Left lobe of liver (tissue), 2 donors: ENCODE measurements at regions not wholly inside any gene's neighbourhood (a gene's known extent, or its start where the extent isn't known, plus 50 kb on each side); places are given as distances from the start of the nearest gene placed in this dataset.

Experiments
- ATAC-seq: fragments of 200-7000 bp; cut with Tn5 transposase; one replicate; pipeline ENCODE4 v1.9.1; 2020; ENCODE audit warnings: mild to moderate bottlenecking, moderate library complexity
- DNase-seq: peaks from one replicate; pipeline ENCODE4 v3.0.0-alpha.2; 2020; ENCODE audit warnings: low spot score
- donor health status: DM: no; HTN: no; CAD: no; lungs with moderate emphysema.
- donor health status: DM: no; HTN: yes; CAD: no.

DNA sequence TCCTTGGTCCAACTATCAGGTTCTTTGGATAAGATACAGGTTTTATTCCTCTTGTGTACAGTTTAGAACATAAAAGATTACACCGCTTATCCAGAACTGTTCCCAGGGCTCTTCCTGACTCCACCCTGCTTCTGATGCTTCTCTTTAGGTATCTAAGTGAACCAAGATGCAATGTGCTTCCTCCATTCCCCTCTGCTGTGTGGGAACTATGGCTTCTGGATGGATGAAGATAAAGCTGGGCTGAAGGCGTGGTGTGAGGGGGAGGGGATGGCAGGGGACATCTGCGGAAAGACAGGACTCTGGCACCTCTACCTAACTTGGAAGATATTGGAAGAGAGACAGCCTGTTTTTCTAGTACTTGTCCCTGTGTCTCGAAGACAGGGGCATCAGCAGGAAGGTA lies 209.9 kb upstream of the TBX20 start:
- ATAC-seq (no peak), DNase-seq (no peak)

DNA sequence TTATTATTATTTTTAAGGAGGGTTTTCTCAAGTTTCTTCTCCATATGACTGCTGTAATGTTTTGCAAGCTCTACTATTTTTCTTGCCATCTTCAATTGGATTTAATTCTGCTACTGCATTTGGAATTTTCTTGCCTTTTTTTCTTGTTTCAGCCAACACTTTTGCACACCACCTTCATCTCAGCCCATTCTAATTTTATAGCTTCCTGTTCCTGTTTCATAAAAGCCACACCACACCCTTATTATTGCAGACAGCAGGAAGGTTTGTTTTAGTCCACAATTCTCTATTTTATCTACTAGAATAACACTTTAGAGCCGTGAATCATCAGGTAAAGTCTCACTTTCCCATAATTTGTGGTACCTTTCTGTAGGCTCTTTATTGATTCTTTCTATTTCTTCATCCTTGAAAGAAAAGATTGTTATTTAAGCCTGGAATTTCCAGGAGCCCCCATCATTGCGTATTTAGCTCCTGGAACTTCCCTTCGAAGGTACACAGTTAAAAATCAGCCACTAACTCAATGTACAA lies 209.3 kb upstream of the TBX20 start:
- DNase-seq (no peak), ATAC-seq (no peak)

DNA sequence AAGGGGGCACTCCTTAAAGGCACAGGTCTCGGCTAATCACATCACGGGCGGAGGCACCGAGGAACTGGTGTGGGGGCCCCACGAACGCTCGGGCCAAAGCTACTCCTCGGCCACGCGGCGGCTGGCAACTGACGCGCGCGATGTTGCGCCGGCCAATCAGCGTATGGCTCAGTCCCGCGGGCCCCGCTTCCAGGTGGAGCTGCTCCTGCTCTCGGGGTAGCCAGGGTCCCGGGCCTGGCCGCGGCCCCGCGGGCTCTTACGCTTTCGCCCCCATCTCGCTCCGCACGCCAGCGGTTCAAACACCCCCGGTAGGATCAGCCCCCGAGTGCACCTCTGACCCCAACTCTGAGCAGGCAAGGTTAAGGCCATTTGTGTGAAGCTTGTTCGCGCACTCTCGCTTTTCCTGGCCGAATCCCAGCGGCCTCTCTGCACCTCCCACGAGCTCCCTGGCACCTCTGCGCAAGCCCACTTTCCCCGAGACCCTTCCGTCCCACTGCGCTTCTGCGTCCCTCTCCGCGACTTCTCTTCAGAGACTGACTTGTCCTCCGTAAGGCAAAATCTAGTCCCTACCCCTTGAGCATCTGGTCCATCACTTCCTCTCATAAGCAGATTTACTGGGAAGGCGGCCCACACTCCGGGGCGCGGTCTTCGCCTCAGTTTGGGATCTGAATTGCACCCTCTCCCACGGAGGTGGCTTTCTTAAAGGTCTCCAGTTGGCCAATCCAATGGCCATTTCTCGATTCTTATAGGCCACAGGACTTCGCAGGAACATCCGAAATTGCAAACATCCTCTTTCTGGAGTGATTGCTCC lies 200.9 kb upstream of the TBX20 start:
- ATAC-seq (no peak), DNase-seq (no peak)

DNA sequence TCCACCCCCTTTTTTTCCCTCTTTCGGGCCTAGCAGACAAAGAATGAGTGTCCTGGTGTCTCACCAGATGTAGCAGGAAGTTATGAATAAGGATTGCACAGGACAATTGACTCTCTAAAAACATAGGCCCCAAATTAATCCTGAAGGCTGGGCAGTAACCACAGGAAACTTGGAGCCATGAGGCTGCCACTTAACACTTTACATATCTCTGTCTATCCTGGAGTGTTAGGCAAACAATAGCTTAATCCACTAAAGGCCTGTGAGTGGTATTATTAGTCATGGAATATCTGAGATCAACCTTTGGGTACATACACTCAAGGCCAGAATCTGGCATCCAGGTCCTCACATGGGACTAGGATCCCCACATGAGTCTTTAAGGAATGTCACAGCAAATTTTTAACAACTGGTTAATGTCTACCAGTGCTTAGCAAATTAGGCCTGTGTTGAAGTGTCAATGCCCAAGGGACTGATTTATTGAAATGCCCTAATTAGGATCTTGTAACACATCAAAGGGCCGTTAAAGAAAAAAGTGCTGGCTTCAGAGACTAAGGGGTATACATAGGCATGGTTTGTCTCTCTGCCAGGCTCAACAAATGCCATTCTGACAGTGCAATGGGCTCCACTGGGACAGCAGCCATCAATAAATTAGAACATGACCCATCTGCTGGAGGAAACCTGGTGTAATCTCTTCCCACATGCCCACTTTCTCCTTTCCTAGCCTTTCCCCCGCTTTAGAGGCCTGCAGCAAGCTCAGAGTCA lies 196.7 kb upstream of the TBX20 start:
- no peak for ATAC-seq
- DNase-seq: no peak

DNA sequence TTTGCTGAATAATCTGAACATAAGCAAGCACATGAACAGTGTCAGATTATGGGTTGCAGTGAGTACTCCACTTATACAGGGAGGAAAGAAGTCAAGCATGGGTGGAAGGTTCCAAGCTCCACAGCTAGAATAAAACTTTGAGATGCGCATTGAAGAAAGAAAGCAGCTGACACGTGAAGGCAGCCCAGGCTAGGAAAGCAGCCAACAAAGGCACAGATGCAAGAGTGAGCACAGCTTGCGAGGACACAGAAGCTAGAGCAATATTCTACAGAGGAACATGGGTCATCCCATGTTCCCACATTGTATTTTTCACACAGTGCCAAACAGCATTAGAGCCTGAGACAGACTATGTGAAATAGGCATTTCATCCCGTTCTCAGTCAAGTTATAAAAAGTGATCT lies 194.6 kb upstream of the TBX20 start:
- ATAC-seq (no peak), DNase-seq (no peak)

GRCh38 chr7:35446091-35446490 lies 192.2 kb upstream of the TBX20 start:
- no peak for DNase-seq
- ATAC-seq: no peak

GRCh38 chr7:35437619-35438275 lies 183.8 kb upstream of the TBX20 start:
- DNase-seq (no peak), ATAC-seq (no peak)

DNA sequence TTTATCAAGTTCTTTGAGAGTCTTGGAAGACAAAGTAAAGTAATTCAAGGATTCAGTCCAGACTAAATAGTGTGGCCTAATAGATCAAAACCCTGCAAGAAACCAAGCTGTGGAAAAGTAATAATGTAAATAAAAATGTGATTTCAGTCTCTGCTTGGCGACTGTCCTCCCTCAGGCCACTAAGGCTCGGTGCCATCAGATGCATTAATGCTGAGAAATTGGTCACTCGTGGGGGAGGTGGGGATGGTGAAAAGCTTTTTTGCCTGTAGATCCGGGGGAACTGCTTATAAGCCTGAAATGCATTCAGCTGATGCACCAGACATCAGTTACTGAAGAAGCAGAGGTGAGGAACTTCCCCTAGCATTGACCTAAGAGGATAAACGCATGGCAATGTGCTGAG lies 182.6 kb upstream of the TBX20 start:
- ATAC-seq: no peak
- no peak for DNase-seq

GRCh38 chr7:35430547-35431153 lies 176.8 kb upstream of the TBX20 start:
- no peak for DNase-seq
- no peak for ATAC-seq

- ATAC-seq (peak; percentile 97), DNase-seq (peak; percentile 61)
Measured at GRCh38 chr7:35424869-35425495, 171.1 kb upstream of the TBX20 start.

DNA sequence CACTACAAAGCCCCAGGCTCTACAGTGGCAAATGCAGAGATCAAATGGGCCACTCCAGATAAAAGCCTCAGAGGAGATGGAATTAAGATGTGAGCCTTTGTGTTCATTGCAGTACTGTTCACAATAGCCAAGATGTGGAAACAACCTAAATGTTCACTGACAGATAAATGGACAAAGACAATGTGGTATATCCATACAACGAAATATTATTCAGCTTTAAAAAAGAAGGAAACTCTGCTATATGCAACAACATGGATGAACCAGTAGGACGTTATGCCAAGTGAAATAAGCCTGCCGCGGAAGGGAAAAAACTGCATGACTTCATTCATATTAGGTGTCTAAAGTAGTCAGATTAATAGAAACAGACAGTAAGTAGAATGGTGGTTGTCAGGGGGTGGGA lies 170.5 kb upstream of the TBX20 start:
- no peak for DNase-seq
- no peak for ATAC-seq

GRCh38 chr7:35422715-35423114 lies 168.8 kb upstream of the TBX20 start:
- DNase-seq (no peak), ATAC-seq (no peak)

GRCh38 chr7:35420656-35421055 lies 166.8 kb upstream of the TBX20 start:
- no peak for DNase-seq
- ATAC-seq: peak; percentile 81

DNA sequence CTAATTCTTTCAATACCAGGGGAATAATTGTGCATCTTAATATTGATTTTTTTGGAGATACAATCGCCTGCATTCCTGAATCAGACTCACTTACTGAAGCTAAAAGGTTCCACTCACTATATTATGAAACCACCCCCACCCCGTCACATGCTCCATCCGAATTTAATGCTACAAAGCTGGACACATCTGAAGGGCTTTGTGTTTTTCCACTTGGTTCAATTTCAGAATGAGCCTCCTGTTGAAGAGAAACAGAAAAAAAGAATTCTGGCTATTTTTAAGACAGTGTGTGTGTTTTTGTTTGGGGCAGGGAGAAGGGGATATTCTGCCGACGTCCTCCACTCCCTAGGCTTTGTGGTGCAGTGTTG lies 165.5 kb upstream of the TBX20 start:
- DNase-seq (no peak), ATAC-seq (no peak)

- ATAC-seq (no peak), DNase-seq (no peak)
Measured at GRCh38 chr7:35418716-35419390, 165.0 kb upstream of the TBX20 start.

- no peak for DNase-seq
Measured at GRCh38 chr7:35416568-35416967, 162.7 kb upstream of the TBX20 start.

DNA sequence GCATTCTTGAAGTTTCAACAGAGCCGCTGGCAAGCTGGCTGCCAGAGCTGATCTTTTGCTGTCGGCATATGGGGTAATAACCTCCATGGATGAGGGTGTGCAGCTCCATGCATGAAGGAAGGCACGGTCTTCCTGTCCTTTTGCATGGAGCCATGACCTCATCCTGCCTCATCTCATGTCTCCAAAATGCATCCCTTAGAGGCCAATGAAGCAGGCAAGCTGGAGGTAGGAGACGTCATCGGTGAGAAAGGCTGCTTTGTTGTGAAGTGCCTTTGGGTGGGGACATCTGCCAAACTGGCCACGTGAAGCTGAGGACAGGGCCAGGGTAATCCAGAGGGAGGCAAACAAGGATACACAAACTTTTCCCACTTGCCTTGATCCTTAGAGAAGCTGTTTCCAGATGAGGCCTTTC lies 161.5 kb upstream of the TBX20 start:
- ATAC-seq (no peak), DNase-seq (no peak)

More at GRCh38 chr7:35416568-35416967, 162.7 kb upstream of the TBX20 start:
- no peak for ATAC-seq

DNA sequence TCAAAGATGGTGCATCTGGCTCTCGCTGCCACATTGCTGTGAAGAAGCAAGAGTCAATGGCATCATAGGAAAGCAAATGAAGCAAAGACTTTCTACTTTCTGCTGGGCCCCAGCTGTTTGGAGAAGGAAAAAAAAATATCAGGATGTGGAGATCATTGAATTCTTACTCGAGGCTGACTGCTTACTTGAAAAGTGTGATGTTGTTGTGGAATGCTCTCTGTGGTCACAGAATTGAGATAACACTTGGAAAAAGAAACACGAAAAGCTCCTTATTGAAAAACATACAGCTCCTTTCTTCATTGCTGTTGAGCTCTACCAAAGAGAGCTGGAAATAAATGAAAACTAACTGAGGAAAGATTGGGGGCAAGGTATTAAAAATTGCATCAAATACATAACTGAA lies 157.4 kb upstream of the TBX20 start:
- DNase-seq (no peak), ATAC-seq (no peak)

DNA sequence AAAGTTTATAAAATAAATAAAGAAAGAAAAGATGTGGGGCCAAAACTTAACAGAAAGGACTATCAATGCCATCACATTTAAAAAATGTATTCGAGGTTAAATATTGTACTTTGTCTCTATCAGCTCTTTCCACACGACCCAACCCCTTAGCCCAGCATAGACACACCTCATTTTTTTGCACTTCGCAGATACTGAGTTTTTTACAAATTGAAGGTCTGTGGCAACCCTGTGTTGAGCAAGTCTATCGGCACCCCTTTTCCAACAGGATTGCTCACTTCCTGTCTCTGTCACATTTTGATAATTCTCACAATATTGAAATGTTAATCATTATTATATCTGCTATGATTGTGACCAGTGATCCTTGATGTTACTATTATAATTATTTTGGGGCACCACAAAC lies 151.6 kb upstream of the TBX20 start:
- DNase-seq (no peak), ATAC-seq (no peak)

GRCh38 chr7:35401217-35401879 lies 147.4 kb upstream of the TBX20 start:
- peak; percentile 95 for ATAC-seq
- DNase-seq: peak; percentile 90
